ENCODE measurements at regions not wholly inside any gene's neighbourhood (a gene's known extent, or its start where the extent isn't known, plus 50 kb on each side); places are given as distances from the start of the nearest gene placed in this dataset.

DNA sequence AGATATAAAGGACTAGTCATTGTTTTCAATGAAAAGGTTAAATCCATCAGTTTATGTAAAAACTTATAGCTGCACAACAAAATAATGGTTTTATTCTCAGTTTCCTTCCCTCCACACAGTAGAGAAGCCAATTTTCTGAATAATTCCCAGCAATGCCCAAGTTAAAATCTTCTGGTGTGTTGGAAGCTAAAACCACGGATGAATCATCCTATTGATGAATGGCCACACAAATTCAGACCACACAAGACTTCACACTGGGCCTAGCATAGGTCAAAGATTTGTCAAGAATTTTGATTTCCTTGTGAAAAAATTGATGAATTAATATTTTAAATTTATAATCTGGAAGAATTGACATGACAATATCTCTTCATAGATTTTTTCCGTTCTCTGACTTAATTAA lies 617.6 kb downstream of the INHBA start:
- no peak for TF ChIP-seq ZNF8 (CRISPR knock-in tag; IDR thresholded peaks at IDR 0.05)
- no peak for TF ChIP-seq PPARA (CRISPR knock-in tag; IDR thresholded peaks at IDR 0.05; ENCODE audit: borderline replicate concordance)
- TF ChIP-seq ZFP3 (CRISPR knock-in tag; IDR thresholded peaks at IDR 0.05): no peak
- TF ChIP-seq GLIS3 (CRISPR knock-in tag; IDR thresholded peaks at IDR 0.05): no peak
- TF ChIP-seq ESRRG (CRISPR knock-in tag; IDR thresholded peaks at IDR 0.05): no peak
- TF ChIP-seq ZFP30 (CRISPR knock-in tag; IDR thresholded peaks at IDR 0.05): no peak
- no peak for TF ChIP-seq ISL1 (CRISPR knock-in tag; IDR thresholded peaks at IDR 0.05)
- TF ChIP-seq, protein P1, sequence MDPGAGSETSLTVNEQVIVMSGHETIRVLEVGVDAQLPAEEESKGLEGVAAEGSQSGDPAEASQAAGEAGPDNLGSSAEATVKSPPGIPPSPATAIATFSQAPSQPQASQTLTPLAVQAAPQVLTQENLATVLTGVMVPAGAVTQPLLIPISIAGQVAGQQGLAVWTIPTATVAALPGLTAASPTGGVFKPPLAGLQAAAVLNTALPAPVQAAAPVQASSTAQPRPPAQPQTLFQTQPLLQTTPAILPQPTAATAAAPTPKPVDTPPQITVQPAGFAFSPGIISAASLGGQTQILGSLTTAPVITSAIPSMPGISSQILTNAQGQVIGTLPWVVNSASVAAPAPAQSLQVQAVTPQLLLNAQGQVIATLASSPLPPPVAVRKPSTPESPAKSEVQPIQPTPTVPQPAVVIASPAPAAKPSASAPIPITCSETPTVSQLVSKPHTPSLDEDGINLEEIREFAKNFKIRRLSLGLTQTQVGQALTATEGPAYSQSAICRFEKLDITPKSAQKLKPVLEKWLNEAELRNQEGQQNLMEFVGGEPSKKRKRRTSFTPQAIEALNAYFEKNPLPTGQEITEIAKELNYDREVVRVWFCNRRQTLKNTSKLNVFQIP (CRISPR knock-in tag; IDR thresholded peaks at IDR 0.05; ENCODE audit: borderline replicate concordance, low read depth): no peak
- TF ChIP-seq RARB (CRISPR knock-in tag; IDR thresholded peaks at IDR 0.05): no peak
- TF ChIP-seq ZNF565 (CRISPR knock-in tag; conservative IDR thresholded peaks at IDR 0.05; ENCODE audit: low read depth): no peak
- TF ChIP-seq, protein P2, sequence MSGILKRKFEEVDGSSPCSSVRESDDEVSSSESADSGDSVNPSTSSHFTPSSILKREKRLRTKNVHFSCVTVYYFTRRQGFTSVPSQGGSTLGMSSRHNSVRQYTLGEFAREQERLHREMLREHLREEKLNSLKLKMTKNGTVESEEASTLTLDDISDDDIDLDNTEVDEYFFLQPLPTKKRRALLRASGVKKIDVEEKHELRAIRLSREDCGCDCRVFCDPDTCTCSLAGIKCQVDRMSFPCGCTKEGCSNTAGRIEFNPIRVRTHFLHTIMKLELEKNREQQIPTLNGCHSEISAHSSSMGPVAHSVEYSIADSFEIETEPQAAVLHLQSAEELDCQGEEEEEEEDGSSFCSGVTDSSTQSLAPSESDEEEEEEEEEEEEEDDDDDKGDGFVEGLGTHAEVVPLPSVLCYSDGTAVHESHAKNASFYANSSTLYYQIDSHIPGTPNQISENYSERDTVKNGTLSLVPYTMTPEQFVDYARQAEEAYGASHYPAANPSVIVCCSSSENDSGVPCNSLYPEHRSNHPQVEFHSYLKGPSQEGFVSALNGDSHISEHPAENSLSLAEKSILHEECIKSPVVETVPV (CRISPR knock-in tag; IDR thresholded peaks at IDR 0.05): no peak
- TF ChIP-seq, protein P3, sequence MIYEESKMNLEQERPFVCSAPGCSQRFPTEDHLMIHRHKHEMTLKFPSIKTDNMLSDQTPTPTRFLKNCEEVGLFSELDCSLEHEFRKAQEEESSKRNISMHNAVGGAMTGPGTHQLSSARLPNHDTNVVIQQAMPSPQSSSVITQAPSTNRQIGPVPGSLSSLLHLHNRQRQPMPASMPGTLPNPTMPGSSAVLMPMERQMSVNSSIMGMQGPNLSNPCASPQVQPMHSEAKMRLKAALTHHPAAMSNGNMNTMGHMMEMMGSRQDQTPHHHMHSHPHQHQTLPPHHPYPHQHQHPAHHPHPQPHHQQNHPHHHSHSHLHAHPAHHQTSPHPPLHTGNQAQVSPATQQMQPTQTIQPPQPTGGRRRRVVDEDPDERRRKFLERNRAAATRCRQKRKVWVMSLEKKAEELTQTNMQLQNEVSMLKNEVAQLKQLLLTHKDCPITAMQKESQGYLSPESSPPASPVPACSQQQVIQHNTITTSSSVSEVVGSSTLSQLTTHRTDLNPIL (CRISPR knock-in tag; IDR thresholded peaks at IDR 0.05; ENCODE audit: low read depth): no peak
- TF ChIP-seq TCF4 (CRISPR knock-in tag; IDR thresholded peaks at IDR 0.05; ENCODE audit: borderline replicate concordance): no peak
- TF ChIP-seq ZNF70 (CRISPR knock-in tag; IDR thresholded peaks at IDR 0.05): no peak
- TF ChIP-seq TOX (CRISPR knock-in tag; IDR thresholded peaks at IDR 0.05; ENCODE audit: borderline replicate concordance): no peak
- TF ChIP-seq CSDC2 (CRISPR knock-in tag; IDR thresholded peaks at IDR 0.05): no peak
- TF ChIP-seq, protein P4, sequence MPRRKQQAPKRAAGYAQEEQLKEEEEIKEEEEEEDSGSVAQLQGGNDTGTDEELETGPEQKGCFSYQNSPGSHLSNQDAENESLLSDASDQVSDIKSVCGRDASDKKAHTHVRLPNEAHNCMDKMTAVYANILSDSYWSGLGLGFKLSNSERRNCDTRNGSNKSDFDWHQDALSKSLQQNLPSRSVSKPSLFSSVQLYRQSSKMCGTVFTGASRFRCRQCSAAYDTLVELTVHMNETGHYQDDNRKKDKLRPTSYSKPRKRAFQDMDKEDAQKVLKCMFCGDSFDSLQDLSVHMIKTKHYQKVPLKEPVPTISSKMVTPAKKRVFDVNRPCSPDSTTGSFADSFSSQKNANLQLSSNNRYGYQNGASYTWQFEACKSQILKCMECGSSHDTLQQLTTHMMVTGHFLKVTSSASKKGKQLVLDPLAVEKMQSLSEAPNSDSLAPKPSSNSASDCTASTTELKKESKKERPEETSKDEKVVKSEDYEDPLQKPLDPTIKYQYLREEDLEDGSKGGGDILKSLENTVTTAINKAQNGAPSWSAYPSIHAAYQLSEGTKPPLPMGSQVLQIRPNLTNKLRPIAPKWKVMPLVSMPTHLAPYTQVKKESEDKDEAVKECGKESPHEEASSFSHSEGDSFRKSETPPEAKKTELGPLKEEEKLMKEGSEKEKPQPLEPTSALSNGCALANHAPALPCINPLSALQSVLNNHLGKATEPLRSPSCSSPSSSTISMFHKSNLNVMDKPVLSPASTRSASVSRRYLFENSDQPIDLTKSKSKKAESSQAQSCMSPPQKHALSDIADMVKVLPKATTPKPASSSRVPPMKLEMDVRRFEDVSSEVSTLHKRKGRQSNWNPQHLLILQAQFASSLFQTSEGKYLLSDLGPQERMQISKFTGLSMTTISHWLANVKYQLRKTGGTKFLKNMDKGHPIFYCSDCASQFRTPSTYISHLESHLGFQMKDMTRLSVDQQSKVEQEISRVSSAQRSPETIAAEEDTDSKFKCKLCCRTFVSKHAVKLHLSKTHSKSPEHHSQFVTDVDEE (CRISPR knock-in tag; IDR thresholded peaks at IDR 0.05): no peak
- ATAC-seq: peak; percentile 63; the same call in 2 of the 3 replicates

DNA sequence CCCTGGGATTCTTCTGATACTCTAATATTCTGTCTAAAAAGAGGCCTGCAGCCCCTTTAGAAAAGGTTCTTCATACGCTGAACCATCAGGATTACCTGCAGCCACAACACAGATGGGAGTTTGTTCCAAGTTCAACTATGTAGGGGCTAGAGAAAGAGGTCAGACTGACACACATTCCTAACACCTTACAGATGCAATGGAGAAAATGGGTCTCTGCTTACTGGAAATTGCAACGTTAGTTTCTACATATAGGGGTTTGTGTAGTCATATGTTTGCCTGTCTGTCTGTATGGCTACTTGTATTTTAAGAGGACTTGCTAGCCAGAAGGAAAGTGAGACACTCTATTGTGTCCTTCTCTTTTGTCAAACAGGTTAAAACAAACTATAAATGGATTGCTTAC lies 618.5 kb downstream of the INHBA start:
- TF ChIP-seq, protein P3 (CRISPR knock-in tag; IDR thresholded peaks at IDR 0.05; ENCODE audit: low read depth): no peak
- TF ChIP-seq BACH2 (CRISPR knock-in tag; IDR thresholded peaks at IDR 0.05; ENCODE audit: borderline replicate concordance): no peak
- ATAC-seq: no peak

DNA sequence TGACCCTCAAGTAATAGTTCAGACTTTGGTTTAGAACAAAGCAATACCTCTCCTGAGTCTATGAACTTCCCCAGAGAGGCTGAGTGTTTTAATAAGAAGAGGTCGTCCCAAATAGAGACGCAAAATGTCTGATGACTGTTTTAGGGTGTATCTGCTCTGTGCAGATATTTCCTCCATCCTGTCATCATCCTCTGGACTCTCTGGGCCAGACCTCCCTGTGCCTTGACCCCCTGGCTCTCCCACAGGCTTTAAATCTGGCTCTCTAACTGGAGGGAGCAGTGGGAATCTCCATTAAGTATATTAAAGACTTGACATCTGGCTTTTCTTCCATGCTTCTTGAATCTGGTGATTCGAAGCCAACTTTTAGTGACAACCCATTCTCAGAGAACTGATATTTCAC lies 633.3 kb downstream of the INHBA start:
- no peak for TF ChIP-seq ZC3H10 (CRISPR knock-in tag; IDR thresholded peaks at IDR 0.05)
- no peak for TF ChIP-seq TOX (CRISPR knock-in tag; IDR thresholded peaks at IDR 0.05; ENCODE audit: borderline replicate concordance)
- no peak for TF ChIP-seq ISL1 (CRISPR knock-in tag; IDR thresholded peaks at IDR 0.05)
- no peak for TF ChIP-seq ZFP3 (CRISPR knock-in tag; IDR thresholded peaks at IDR 0.05)
- TF ChIP-seq ZNF8 (CRISPR knock-in tag; IDR thresholded peaks at IDR 0.05): no peak
- no peak for TF ChIP-seq BACH2 (CRISPR knock-in tag; IDR thresholded peaks at IDR 0.05; ENCODE audit: borderline replicate concordance)
- no peak for TF ChIP-seq ZNF70 (CRISPR knock-in tag; IDR thresholded peaks at IDR 0.05)
- TF ChIP-seq RARB (CRISPR knock-in tag; IDR thresholded peaks at IDR 0.05): no peak
- TF ChIP-seq, protein P2 (CRISPR knock-in tag; IDR thresholded peaks at IDR 0.05): no peak
- TF ChIP-seq CSDC2 (CRISPR knock-in tag; IDR thresholded peaks at IDR 0.05): no peak
- no peak for TF ChIP-seq ESRRG (CRISPR knock-in tag; IDR thresholded peaks at IDR 0.05)
- TF ChIP-seq PPARA (CRISPR knock-in tag; IDR thresholded peaks at IDR 0.05; ENCODE audit: borderline replicate concordance): no peak
- TF ChIP-seq TCF4 (CRISPR knock-in tag; IDR thresholded peaks at IDR 0.05; ENCODE audit: borderline replicate concordance): no peak
- TF ChIP-seq, protein P1 (CRISPR knock-in tag; IDR thresholded peaks at IDR 0.05; ENCODE audit: borderline replicate concordance, low read depth): no peak
- TF ChIP-seq GLIS3 (CRISPR knock-in tag; IDR thresholded peaks at IDR 0.05): no peak
- TF ChIP-seq, protein P3 (CRISPR knock-in tag; IDR thresholded peaks at IDR 0.05; ENCODE audit: low read depth): no peak
- ATAC-seq: no peak

Measured in SK-N-SH treated with all-trans-retinoic acid at 6 μM for 48 hours (cell line).